GM12878 (cell line): ENCODE measurements at regions not wholly inside any gene's neighbourhood (a gene's known extent, or its start where the extent isn't known, plus 50 kb on each side); places are given as distances from the start of the nearest gene placed in this dataset.

Experiments
- BACH1 ChIP-seq: fragments of 450-650 bp; IDR thresholded peaks from 2 replicates; pipeline ENCODE4 v1.6.1; 2017; ENCODE audit warnings: mild to moderate bottlenecking, borderline replicate concordance
- CTCF ChIP-seq, 3 experiments: IDR thresholded peaks in 2 of 3; conservative IDR thresholded peaks in 1 of 3; 2 replicates each; pipeline ENCODE4 v1.5.1; 2011; ENCODE audit warnings: low read depth in 3 of 3, low read length in 3 of 3, mild to moderate bottlenecking in 3 of 3, control low read depth in 2 of 3, moderate library complexity in 2 of 3, inconsistent platforms in 1 of 3, mixed read lengths in 1 of 3; ENCODE audit not compliant: control insufficient read depth in 2 of 3, insufficient read depth in 1 of 3; ENCODE audit errors: extremely low read depth in 1 of 3
- E2F8 ChIP-seq: fragments of 450-650 bp; IDR thresholded peaks from 2 replicates; pipeline ENCODE4 v1.6.1; 2018; ENCODE audit warnings: mild to moderate bottlenecking, low read depth, moderate library complexity; ENCODE audit not compliant: partially characterized antibody
- EZH2 ChIP-seq: IDR thresholded peaks from 2 replicates; pipeline ENCODE4 v1.6.1; 2012; ENCODE audit warnings: low read depth, mild to moderate bottlenecking, control low read depth, inconsistent platforms, low read length, borderline replicate concordance; ENCODE audit not compliant: control insufficient read depth
- MAX ChIP-seq: IDR thresholded peaks from 2 replicates; pipeline ENCODE4 v1.6.1; 2012; ENCODE audit warnings: low read depth, low read length, improper control_type of control experiment
- MTA3 ChIP-seq: IDR thresholded peaks from 2 replicates; pipeline ENCODE4 v1.6.1; 2012; ENCODE audit warnings: low read length, inconsistent platforms, borderline replicate concordance
- POLR2AphosphoS2 ChIP-seq: IDR thresholded peaks from 2 replicates; pipeline ENCODE4 v1.6.1; 2011; ENCODE audit warnings: low read depth, mild to moderate bottlenecking, low read length, improper control_type of control experiment, moderate library complexity
- POLR2AphosphoS5 ChIP-seq: IDR thresholded peaks from 2 replicates; pipeline ENCODE4 v1.6.1; 2011; ENCODE audit warnings: mild to moderate bottlenecking, low read length, inconsistent platforms
- REST ChIP-seq: IDR thresholded peaks from 2 replicates; pipeline ENCODE4 v1.6.1; 2012; ENCODE audit warnings: mild to moderate bottlenecking, low read depth, low read length
- RFX5 ChIP-seq: IDR thresholded peaks from 2 replicates; pipeline ENCODE4 v1.6.1; 2011; ENCODE audit warnings: low read depth, low read length, improper control_type of control experiment
- SMC3 ChIP-seq: IDR thresholded peaks from 2 replicates; pipeline ENCODE4 v1.6.1; 2011; ENCODE audit warnings: low read length, improper control_type of control experiment, borderline replicate concordance
- USF2 ChIP-seq: IDR thresholded peaks from 2 replicates; pipeline ENCODE4 v1.6.1; 2011; ENCODE audit warnings: low read depth, low read length, improper control_type of control experiment, borderline replicate concordance
- ZBTB11 ChIP-seq: fragments of 450-650 bp; formaldehyde crosslinking; IDR thresholded peaks from 2 replicates; pipeline ENCODE4 v1.5.0; 2022; ENCODE audit warnings: mild to moderate bottlenecking, missing genetic modification characterization
- ZNF274 ChIP-seq: IDR thresholded peaks from one replicate; pipeline ENCODE4 v1.8.0; 2011; ENCODE audit not compliant: insufficient read length, insufficient read depth

GRCh38 chrX:118181030-118181429 lies 64.4 kb upstream of the KLHL13 start:
- TF ChIP-seq CTCF (IDR thresholded peaks at IDR 0.05 in 2 of 3, conservative IDR thresholded peaks at IDR 0.05 in 1 of 3; ENCODE audit: control insufficient read depth in 2 of 3, extremely low read depth in 1 of 3, insufficient read depth in 1 of 3, low read depth in 3 of 3, low read length in 3 of 3): no peak
- TF ChIP-seq EZH2: no peak
- TF ChIP-seq SMC3: no peak
- TF ChIP-seq REST: no peak
- no peak for TF ChIP-seq MAX
- no peak for TF ChIP-seq POLR2AphosphoS2
- TF ChIP-seq BACH1: no peak
- no peak for TF ChIP-seq MTA3
- no peak for TF ChIP-seq E2F8
- TF ChIP-seq RFX5: no peak
- TF ChIP-seq ZBTB11 (CRISPR knock-in tag): no peak
- TF ChIP-seq USF2: no peak
- TF ChIP-seq POLR2AphosphoS5: no peak
- no peak for TF ChIP-seq ZNF274
